Erythroblast (primary cell): ENCODE measurements at regions not wholly inside any gene's neighbourhood (a gene's known extent, or its start where the extent isn't known, plus 50 kb on each side); places are given as distances from the start of the nearest gene placed in this dataset.

Experiments used
- GATA1 ChIP-seq: IDR thresholded peaks from 2 replicates; pipeline ENCODE4 v1.6.1; 2011; ENCODE audit warnings: low read depth, mild to moderate bottlenecking, control low read depth, low read length, moderate library complexity
- POLR2A ChIP-seq: IDR thresholded peaks from 2 replicates; pipeline ENCODE4 v1.6.1; 2011; ENCODE audit warnings: mild to moderate bottlenecking, low read length

GRCh38 chr2:212905640-212906201 lies 245.7 kb downstream of the IKZF2 start:
- TF ChIP-seq POLR2A (no peak), GATA1 (no peak)
